ENCODE measurements at regions not wholly inside any gene's neighbourhood (a gene's known extent, or its start where the extent isn't known, plus 50 kb on each side); places are given as distances from the start of the nearest gene placed in this dataset.

DNA sequence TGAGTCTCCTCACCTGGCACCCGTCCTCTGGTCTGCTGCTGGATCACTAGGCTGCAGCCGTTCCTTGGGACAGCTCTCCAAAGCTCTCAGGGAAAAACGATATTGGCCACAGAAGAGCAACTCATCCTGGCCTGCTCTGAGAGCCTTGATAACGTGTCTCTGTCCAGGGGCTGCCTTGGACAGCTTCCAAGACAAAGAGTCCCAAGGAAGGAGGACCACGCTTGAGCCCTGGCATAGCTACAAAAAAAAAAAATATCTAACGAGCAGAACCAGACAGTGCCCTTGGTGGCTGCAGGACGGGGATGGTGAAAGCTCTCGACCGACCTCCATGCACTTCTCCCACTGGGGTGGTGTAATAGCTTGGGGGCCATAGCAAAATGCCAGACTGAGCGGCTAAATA lies 589.6 kb downstream of the NPHP4 start:
- Histone ChIP-seq H3K27me3 (no peaks in the 10 kb centered on the region), H3K4me3 (no peak overlapping the region), H3K27ac (peak overlapping the region in 1 of 4 donors; percentile 82), H3K4me1 (no peaks in the 10 kb centered on the region), H3K36me3 (replicated peaks in 1 of 2; ENCODE audit: insufficient read depth in 1 of 2, low read depth in 2 of 2) (no peaks in the 10 kb centered on the region), H3K9me3 (no peaks in the 10 kb centered on the region)
- no peak for DNase-seq
- no peak for TF ChIP-seq POLR2A (IDR thresholded peaks at IDR 0.05)
- TF ChIP-seq, protein P1, sequence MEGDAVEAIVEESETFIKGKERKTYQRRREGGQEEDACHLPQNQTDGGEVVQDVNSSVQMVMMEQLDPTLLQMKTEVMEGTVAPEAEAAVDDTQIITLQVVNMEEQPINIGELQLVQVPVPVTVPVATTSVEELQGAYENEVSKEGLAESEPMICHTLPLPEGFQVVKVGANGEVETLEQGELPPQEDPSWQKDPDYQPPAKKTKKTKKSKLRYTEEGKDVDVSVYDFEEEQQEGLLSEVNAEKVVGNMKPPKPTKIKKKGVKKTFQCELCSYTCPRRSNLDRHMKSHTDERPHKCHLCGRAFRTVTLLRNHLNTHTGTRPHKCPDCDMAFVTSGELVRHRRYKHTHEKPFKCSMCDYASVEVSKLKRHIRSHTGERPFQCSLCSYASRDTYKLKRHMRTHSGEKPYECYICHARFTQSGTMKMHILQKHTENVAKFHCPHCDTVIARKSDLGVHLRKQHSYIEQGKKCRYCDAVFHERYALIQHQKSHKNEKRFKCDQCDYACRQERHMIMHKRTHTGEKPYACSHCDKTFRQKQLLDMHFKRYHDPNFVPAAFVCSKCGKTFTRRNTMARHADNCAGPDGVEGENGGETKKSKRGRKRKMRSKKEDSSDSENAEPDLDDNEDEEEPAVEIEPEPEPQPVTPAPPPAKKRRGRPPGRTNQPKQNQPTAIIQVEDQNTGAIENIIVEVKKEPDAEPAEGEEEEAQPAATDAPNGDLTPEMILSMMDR (IDR thresholded peaks at IDR 0.05), result no peak
- intact Hi-C loops (cut with DNase I), result no loop called here
- 73 to 82% methylated on average over 10 of the region's 10 CpGs for WGBS, 2 donors
- ATAC-seq, result no peak

DNA sequence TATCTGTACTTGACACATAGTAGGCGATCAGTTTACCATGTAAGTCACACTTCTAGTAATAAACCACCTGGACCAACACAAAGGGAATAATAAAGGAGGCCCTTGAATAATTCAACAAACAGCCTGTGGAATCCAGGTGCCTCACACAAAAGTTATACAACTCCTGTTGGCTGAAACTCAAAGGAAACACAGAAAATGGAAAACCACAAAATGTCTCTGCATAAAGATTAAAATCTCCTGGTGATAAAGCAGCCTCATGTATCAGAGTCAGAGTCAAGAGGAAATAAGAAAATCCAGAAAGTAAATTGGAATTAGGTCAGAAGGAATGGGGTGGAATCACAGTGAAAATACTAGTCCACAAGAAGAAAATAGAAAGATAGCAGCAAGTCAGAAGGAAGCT lies 592.5 kb downstream of the NPHP4 start:
- Histone ChIP-seq H3K27me3 (no peaks in the 10 kb centered on the region), H3K4me1 (no peaks in the 10 kb centered on the region), H3K36me3 (replicated peaks in 1 of 2; ENCODE audit: insufficient read depth in 1 of 2, low read depth in 2 of 2) (no peaks in the 10 kb centered on the region), H3K9me3 (peaks cover 0 to 7% (median 0%) of the 10 kb centered on the region in 3 donors), H3K4me3 (no peak overlapping the region), H3K27ac (peak overlapping the region in 1 of 4 donors; percentile 11)
- ATAC-seq, result no peak
- TF ChIP-seq POLR2A (IDR thresholded peaks at IDR 0.05), result no peak
- TF ChIP-seq, protein P1 (IDR thresholded peaks at IDR 0.05), result no peak
- DNase-seq, result no peak
- 18 to 56% methylated on average over 1 of the region's 1 CpG for WGBS, 2 donors
- intact Hi-C loops (cut with DNase I), result no loop called here

DNA sequence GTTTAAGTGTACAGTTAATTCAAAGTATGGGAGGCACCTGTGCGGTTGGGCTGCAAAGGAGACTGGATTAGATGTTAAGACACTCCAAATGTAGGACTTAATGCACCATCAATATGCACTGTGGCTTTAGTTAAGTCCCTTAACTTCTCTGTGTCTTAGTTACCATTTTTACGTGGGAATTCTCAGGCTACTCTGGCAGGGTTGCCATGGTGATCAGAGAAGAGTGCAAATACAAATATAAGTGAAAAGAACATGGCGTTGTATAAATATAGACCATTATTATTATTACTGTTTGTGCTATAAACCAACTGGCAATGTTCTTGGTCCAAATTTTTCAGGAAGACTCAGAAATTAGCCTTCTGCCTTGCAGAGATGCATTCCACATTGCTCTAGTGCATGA lies 595.6 kb downstream of the NPHP4 start:
- Histone ChIP-seq H3K36me3 (replicated peaks in 1 of 2; ENCODE audit: insufficient read depth in 1 of 2, low read depth in 2 of 2) (no peaks in the 10 kb centered on the region), H3K27me3 (no peaks in the 10 kb centered on the region), H3K4me1 (no peaks in the 10 kb centered on the region), H3K4me3 (no peak overlapping the region), H3K9me3 (peaks cover 0 to 7% (median 0%) of the 10 kb centered on the region in 3 donors), H3K27ac (no peak overlapping the region)
- intact Hi-C loops (cut with DNase I), result no loop called here
- ATAC-seq (no peak), DNase-seq (no peak)
- TF ChIP-seq, protein P1 (IDR thresholded peaks at IDR 0.05), result no peak
- TF ChIP-seq POLR2A (IDR thresholded peaks at IDR 0.05), result no peak
- 56 to 71% methylated on average over 3 of the region's 3 CpGs for WGBS, 2 donors

DNA sequence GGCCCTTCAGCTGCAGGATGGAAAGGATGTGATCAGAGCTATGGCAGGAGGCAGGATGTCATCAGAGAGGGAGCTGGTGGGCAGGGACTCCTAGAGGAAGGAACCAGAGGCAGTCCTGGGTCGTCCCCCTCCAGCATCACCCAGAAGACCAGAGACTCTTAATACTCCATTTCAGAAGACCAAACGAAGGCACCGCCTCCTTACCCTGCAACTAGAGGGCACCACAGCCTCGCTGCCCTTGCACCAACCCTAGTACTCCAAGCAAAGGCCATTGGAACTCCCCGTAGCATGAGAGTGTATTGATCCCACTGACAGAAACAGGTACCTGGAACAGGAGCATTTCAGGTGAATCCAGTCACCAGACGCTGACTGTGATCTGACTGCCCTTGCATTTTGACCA lies 598.1 kb downstream of the NPHP4 start:
- Histone ChIP-seq H3K4me1 (no peaks in the 10 kb centered on the region), H3K27me3 (no peaks in the 10 kb centered on the region), H3K9me3 (peaks cover 0 to 7% (median 0%) of the 10 kb centered on the region in 3 donors), H3K27ac (no peak overlapping the region), H3K36me3 (replicated peaks in 1 of 2; ENCODE audit: insufficient read depth in 1 of 2, low read depth in 2 of 2) (no peaks in the 10 kb centered on the region), H3K4me3 (no peak overlapping the region)
- WGBS, 2 donors, result 56 to 67% methylated on average over 5 to 6 of the region's 6 CpGs
- ATAC-seq (no peak), DNase-seq (no peak)
- no peak for TF ChIP-seq POLR2A (IDR thresholded peaks at IDR 0.05)
- TF ChIP-seq, protein P1 (IDR thresholded peaks at IDR 0.05), result no peak
- intact Hi-C loops (cut with DNase I), result no loop called here

DNA sequence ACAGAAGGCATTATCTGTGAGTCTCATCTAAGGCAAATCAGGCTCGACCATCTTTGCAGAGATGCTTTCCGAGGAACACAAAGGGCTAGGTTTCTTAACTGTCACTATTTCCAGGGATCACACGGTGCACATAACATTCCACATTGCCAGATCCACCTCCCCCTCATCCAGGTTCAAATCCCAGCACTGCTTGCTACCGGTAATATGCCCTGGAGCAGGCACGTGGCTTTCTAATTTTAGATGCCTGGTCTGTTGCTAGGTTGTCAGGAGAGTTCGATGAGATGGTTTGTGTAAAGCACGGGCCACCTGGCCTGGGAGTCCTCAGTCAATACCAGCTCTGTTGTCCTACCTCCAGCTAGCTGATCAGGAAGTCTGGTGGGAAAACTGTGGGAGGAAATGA lies 598.6 kb downstream of the NPHP4 start:
- DNase-seq, result no peak
- intact Hi-C loops (cut with DNase I), result no loop called here
- Histone ChIP-seq H3K4me1 (no peaks in the 10 kb centered on the region), H3K36me3 (replicated peaks in 1 of 2; ENCODE audit: insufficient read depth in 1 of 2, low read depth in 2 of 2) (no peaks in the 10 kb centered on the region), H3K27ac (no peak overlapping the region), H3K4me3 (no peak overlapping the region), H3K27me3 (no peaks in the 10 kb centered on the region), H3K9me3 (peaks cover 0 to 7% (median 0%) of the 10 kb centered on the region in 3 donors)
- ATAC-seq, result no peak
- WGBS, 2 donors, result 46 to 55% methylated on average over 5 to 7 of the region's 7 CpGs
- TF ChIP-seq, protein P1 (IDR thresholded peaks at IDR 0.05), result no peak

Data from body of pancreas (tissue), 4 donors.